Cardiac fibroblast (primary cell): ENCODE measurements at regions not wholly inside any gene's neighbourhood (a gene's known extent, or its start where the extent isn't known, plus 50 kb on each side); places are given as distances from the start of the nearest gene placed in this dataset.

Source experiments
- DNase-seq, 2 donors: peaks; one replicate each; pipeline versions ENCODE4 v3.0.0 to v3.0.0-alpha.2; 2010; ENCODE audit warnings: low read depth in 2 of 2
- H3K4me3 ChIP-seq, 2 donors: replicated peaks in 1 of 2; 1 replicate in 1 of 2; 2 replicates in 1 of 2; pipeline ENCODE4 v1.5.1; 2011; ENCODE audit warnings: low read depth in 2 of 2, low read length in 2 of 2, mild to moderate bottlenecking in 2 of 2, moderate library complexity in 1 of 2
- CTCF ChIP-seq: IDR thresholded peaks from one replicate; pipeline ENCODE4 v1.5.1; 2011; ENCODE audit warnings: low read depth, mild to moderate bottlenecking, low read length, inconsistent platforms

- TF ChIP-seq CTCF = no peak
- H3K4me3 ChIP-seq = no peak overlapping the region
- DNase-seq = no peak
Measured at GRCh38 chr7:113694149-113694548, 224.7 kb downstream of the PPP1R3A start.

DNA sequence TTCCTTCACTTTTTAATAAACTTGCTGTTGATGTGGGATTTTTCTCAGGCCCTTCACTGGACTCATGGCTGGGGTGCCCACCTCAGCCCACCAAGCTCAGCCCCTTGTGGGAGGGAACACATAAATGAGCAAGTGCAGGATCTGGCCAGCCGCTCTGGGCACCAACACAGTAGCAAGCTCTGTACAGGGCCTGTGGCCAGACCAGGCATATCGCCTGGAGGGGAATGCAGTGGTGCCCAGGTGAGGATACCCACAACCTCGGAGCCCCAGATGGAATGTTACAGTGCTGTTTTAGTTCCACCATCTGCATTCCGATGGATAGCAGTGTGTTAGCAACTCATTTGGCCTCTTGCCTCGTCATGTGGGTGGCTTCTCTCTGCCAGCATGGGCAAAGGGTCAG lies 234.6 kb downstream of the PPP1R3A start:
- TF ChIP-seq CTCF = no peak
- H3K4me3 ChIP-seq = no peak overlapping the region

GRCh38 chr7:113677811-113678210 lies 241.0 kb downstream of the PPP1R3A start:
- H3K4me3 ChIP-seq = no peak overlapping the region
- DNase-seq = no peak
- no peak for TF ChIP-seq CTCF

More for the DNA sequence above, 234.6 kb downstream of the PPP1R3A start:
- no peak for DNase-seq

- no peak for TF ChIP-seq CTCF
- no peak overlapping the region for H3K4me3 ChIP-seq
- no peak for DNase-seq
Measured at GRCh38 chr7:113664867-113665266, 253.9 kb downstream of the PPP1R3A start.

GRCh38 chr7:113659416-113659815 lies 259.4 kb downstream of the PPP1R3A start:
- TF ChIP-seq CTCF = no peak
- DNase-seq = no peak
- H3K4me3 ChIP-seq = no peak overlapping the region

GRCh38 chr7:113657603-113658002 lies 261.2 kb downstream of the PPP1R3A start:
- DNase-seq = no peak
- no peak overlapping the region for H3K4me3 ChIP-seq
- no peak for TF ChIP-seq CTCF

GRCh38 chr7:113652501-113652900 lies 266.3 kb downstream of the PPP1R3A start:
- no peak for TF ChIP-seq CTCF
- no peak for DNase-seq
- no peak overlapping the region for H3K4me3 ChIP-seq
